GM18498 (cell line): ENCODE measurements at regions not wholly inside any gene's neighbourhood (a gene's known extent, or its start where the extent isn't known, plus 50 kb on each side); places are given as distances from the start of the nearest gene placed in this dataset.

Experiments used
- ATAC-seq: cut with Tn5 transposase; IDR thresholded peaks from one replicate; pipeline ENCODE4 v1.9.1; 2021; ENCODE audit warnings: mild to moderate bottlenecking, moderate library complexity; ENCODE audit not compliant: unreplicated experiment

GRCh38 chr4:71151054-71151453 lies 157.6 kb downstream of the DCK start:
- ATAC-seq = no peak

- ATAC-seq = no peak
These were observed 163.2 kb downstream of the DCK start for GRCh38 chr4:71156616-71157015.

- no peak for ATAC-seq
These were observed 168.9 kb downstream of the DCK start for GRCh38 chr4:71162386-71162785.

GRCh38 chr4:71163317-71163716 lies 169.9 kb downstream of the DCK start:
- ATAC-seq = no peak

GRCh38 chr4:71167083-71167482 lies 171.7 kb upstream of the SLC4A4 start:
- no peak for ATAC-seq

- no peak for ATAC-seq
These were observed 167.2 kb upstream of the SLC4A4 start for GRCh38 chr4:71171592-71171991.

- ATAC-seq = no peak
These were observed 157.5 kb upstream of the SLC4A4 start for GRCh38 chr4:71181332-71181731.

- peak; percentile 71 for ATAC-seq
These were observed 154.5 kb upstream of the SLC4A4 start for GRCh38 chr4:71184195-71184781.

GRCh38 chr4:71185037-71185436 lies 153.8 kb upstream of the SLC4A4 start:
- no peak for ATAC-seq

GRCh38 chr4:71186257-71186565 lies 152.6 kb upstream of the SLC4A4 start:
- ATAC-seq = no peak

GRCh38 chr4:71186566-71187403 lies 152.0 kb upstream of the SLC4A4 start:
- peak; percentile 42 for ATAC-seq

GRCh38 chr4:71187404-71188155 lies 151.2 kb upstream of the SLC4A4 start:
- ATAC-seq = peak; percentile 30

- ATAC-seq = no peak
These were observed 150.6 kb upstream of the SLC4A4 start for GRCh38 chr4:71188156-71188640.

GRCh38 chr4:71188951-71189350 lies 149.9 kb upstream of the SLC4A4 start:
- no peak for ATAC-seq

GRCh38 chr4:71189471-71189870 lies 149.3 kb upstream of the SLC4A4 start:
- ATAC-seq = no peak

- ATAC-seq = no peak
These were observed 144.4 kb upstream of the SLC4A4 start for GRCh38 chr4:71194454-71194853.

- no peak for ATAC-seq
These were observed 142.9 kb upstream of the SLC4A4 start for GRCh38 chr4:71195924-71196323.

GRCh38 chr4:71198958-71199357 lies 139.9 kb upstream of the SLC4A4 start:
- no peak for ATAC-seq

- ATAC-seq = no peak
These were observed 137.8 kb upstream of the SLC4A4 start for GRCh38 chr4:71201057-71201456.

- no peak for ATAC-seq
These were observed 136.8 kb upstream of the SLC4A4 start for GRCh38 chr4:71201817-71202576.

GRCh38 chr4:71202705-71203104 lies 136.1 kb upstream of the SLC4A4 start:
- ATAC-seq = no peak
